ENCODE measurements at regions not wholly inside any gene's neighbourhood (a gene's known extent, or its start where the extent isn't known, plus 50 kb on each side); places are given as distances from the start of the nearest gene placed in this dataset.

DNA sequence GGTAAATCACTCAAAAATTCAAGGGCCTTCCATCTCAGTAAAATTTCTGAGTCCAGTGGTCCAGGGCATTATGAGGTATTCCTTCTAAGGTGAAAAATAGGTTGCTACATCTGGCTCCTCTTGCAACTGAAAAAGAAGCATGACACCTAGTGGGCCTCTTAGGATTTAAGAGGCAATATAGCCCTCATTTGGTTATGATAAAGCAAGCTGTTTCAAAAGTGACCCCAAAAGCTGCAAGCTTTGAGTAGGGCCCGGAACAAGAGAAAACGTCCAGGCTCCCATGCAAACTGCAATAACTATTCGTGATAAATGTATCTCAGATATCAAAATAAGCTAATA is 1910.2 kb upstream of the PRR20A start:
- no peaks in the 10 kb centered on the region for H3K4me1 ChIP-seq (ENCODE audit: control insufficient read depth in 3 of 3, insufficient read depth in 3 of 3, low read length in 3 of 3)
- no peak overlapping the region for H3K9ac ChIP-seq (ENCODE audit: low read depth in 1 of 3, low read length in 3 of 3)
- H3K27ac ChIP-seq (ENCODE audit: low read depth, low read length): no peak overlapping the region
- H3K36me3 ChIP-seq (ENCODE audit: control insufficient read depth in 3 of 3, insufficient read depth in 3 of 3, low read length in 3 of 3): no peaks in the 10 kb centered on the region
- no peaks in the 10 kb centered on the region for H3K9me3 ChIP-seq (ENCODE audit: control insufficient read depth in 3 of 3, low read length in 3 of 3)
- no peak overlapping the region for H3K4me3 ChIP-seq (ENCODE audit: low read length in 3 of 3)
- no peaks in the 10 kb centered on the region for H3K27me3 ChIP-seq (ENCODE audit: control insufficient read depth in 3 of 3, insufficient read depth in 3 of 3, low read length in 3 of 3)

DNA sequence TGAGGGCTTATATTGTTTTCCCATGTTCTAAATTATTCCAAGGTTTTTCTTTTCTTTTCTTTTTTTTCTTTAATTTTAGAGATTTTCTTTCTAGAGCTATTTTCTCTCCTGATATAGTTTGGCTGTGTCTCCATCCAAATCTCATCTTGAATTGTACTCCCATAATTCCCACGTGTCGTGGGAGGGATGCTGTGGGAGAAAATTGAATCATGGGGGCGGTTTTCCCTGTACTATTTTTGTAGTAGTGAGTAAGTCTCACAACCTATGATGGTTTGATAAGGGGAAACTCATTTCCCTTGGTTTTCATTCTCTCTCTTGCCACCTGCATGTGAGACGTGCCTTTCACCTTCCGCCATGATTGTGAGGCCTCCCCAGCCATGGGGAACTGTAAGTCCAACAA is 1906.4 kb upstream of the PRR20A start:
- H3K9ac ChIP-seq (ENCODE audit: low read depth in 1 of 3, low read length in 3 of 3): no peak overlapping the region
- no peaks in the 10 kb centered on the region for H3K9me3 ChIP-seq (ENCODE audit: control insufficient read depth in 3 of 3, low read length in 3 of 3)
- no peak overlapping the region for H3K4me3 ChIP-seq (ENCODE audit: low read length in 3 of 3)
- H3K27ac ChIP-seq (ENCODE audit: low read depth, low read length): no peak overlapping the region
- no peaks in the 10 kb centered on the region for H3K27me3 ChIP-seq (ENCODE audit: control insufficient read depth in 3 of 3, insufficient read depth in 3 of 3, low read length in 3 of 3)
- H3K4me1 ChIP-seq (ENCODE audit: control insufficient read depth in 3 of 3, insufficient read depth in 3 of 3, low read length in 3 of 3): no peaks in the 10 kb centered on the region
- no peaks in the 10 kb centered on the region for H3K36me3 ChIP-seq (ENCODE audit: control insufficient read depth in 3 of 3, insufficient read depth in 3 of 3, low read length in 3 of 3)

DNA sequence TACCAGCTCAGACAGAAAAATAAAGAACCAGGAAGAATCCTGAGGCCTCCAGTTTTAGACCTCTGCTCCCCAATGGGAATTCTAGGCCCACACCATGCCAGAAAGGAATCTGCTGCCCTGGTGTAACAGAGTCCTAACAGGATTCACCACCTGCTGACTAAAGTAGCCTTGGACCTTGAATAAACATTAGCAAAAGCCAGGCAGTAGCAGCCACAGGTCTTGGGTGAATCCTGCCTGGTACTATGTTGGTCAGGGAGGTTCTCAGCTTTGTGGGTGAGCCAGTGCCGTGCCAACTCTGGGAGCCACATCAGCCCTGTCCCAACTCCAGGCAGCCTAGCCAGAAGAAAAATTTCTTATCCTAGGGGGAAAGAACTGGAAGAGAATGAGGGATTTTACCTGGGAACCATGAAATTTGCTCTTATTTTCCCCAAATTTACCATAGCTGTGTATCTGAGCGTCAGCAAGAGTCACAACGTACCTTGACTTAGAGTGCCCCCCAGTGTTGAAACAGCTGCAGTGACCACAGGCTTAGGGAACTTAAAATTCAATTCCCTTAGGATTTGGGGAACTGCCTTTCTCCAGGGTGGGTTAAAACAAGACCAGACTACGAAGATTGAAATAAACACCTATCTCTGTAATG is 1895.6 kb upstream of the PRR20A start:
- Histone ChIP-seq H3K36me3 (ENCODE audit: control insufficient read depth in 3 of 3, insufficient read depth in 3 of 3, low read length in 3 of 3) (no peaks in the 10 kb centered on the region), H3K27me3 (ENCODE audit: control insufficient read depth in 3 of 3, insufficient read depth in 3 of 3, low read length in 3 of 3) (no peaks in the 10 kb centered on the region), H3K27ac (ENCODE audit: low read depth, low read length) (no peak overlapping the region), H3K9me3 (ENCODE audit: control insufficient read depth in 3 of 3, low read length in 3 of 3) (peaks cover 0 to 3% (median 0%) of the 10 kb centered on the region in 3 donors), H3K9ac (ENCODE audit: low read depth in 1 of 3, low read length in 3 of 3) (no peak overlapping the region), H3K4me3 (ENCODE audit: low read length in 3 of 3) (no peak overlapping the region), H3K4me1 (ENCODE audit: control insufficient read depth in 3 of 3, insufficient read depth in 3 of 3, low read length in 3 of 3) (no peaks in the 10 kb centered on the region)

DNA sequence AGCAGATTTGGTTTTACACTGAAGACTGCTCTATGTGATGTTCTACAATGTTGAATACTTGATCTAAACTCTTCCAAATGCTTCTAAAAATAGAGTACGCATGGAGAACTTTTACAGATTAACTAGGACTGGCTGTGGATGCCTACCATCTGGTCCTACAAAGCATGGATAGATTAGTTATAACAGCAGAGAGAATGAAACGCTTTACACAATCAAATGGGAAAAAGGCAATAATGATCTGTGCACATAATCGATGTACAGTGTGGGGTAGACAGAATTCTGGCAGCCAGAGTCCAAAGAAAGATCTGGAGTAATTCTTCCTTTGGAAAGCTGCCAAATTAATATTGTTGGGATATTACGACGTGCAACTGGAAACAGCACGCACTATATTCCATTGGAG is 1885.5 kb upstream of the PRR20A start:
- Histone ChIP-seq H3K27me3 (ENCODE audit: control insufficient read depth in 3 of 3, insufficient read depth in 3 of 3, low read length in 3 of 3) (no peaks in the 10 kb centered on the region), H3K4me1 (ENCODE audit: control insufficient read depth in 3 of 3, insufficient read depth in 3 of 3, low read length in 3 of 3) (no peaks in the 10 kb centered on the region), H3K4me3 (ENCODE audit: low read length in 3 of 3) (no peak overlapping the region), H3K9ac (ENCODE audit: low read depth in 1 of 3, low read length in 3 of 3) (no peak overlapping the region), H3K27ac (ENCODE audit: low read depth, low read length) (no peak overlapping the region), H3K36me3 (ENCODE audit: control insufficient read depth in 3 of 3, insufficient read depth in 3 of 3, low read length in 3 of 3) (no peaks in the 10 kb centered on the region), H3K9me3 (ENCODE audit: control insufficient read depth in 3 of 3, low read length in 3 of 3) (no peaks in the 10 kb centered on the region)

DNA sequence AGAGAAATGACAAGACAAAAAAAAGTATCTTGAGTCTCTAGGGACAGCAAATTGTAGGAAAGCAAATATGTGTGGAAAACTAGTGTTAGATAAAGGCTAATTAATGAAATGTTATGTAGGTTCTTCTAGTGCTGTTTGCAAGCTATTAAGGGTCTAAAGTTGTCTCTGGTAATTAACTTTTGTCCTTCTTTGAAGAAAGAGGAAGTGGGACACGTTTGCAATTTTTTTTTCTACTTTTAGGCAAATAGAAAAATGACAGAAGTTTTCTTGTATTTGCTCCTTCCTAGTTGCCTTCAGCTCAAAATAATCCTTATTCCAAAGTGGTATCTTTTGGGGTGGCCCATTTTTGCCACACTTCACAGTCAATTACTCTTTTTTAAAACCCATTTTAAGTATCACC is 1877.7 kb upstream of the PRR20A start:
- Histone ChIP-seq H3K27me3 (ENCODE audit: control insufficient read depth in 3 of 3, insufficient read depth in 3 of 3, low read length in 3 of 3) (no peaks in the 10 kb centered on the region), H3K36me3 (ENCODE audit: control insufficient read depth in 3 of 3, insufficient read depth in 3 of 3, low read length in 3 of 3) (no peaks in the 10 kb centered on the region), H3K9me3 (ENCODE audit: control insufficient read depth in 3 of 3, low read length in 3 of 3) (no peaks in the 10 kb centered on the region), H3K9ac (ENCODE audit: low read depth in 1 of 3, low read length in 3 of 3) (no peak overlapping the region), H3K4me3 (ENCODE audit: low read length in 3 of 3) (no peak overlapping the region), H3K4me1 (ENCODE audit: control insufficient read depth in 3 of 3, insufficient read depth in 3 of 3, low read length in 3 of 3) (no peaks in the 10 kb centered on the region), H3K27ac (ENCODE audit: low read depth, low read length) (no peak overlapping the region)

DNA sequence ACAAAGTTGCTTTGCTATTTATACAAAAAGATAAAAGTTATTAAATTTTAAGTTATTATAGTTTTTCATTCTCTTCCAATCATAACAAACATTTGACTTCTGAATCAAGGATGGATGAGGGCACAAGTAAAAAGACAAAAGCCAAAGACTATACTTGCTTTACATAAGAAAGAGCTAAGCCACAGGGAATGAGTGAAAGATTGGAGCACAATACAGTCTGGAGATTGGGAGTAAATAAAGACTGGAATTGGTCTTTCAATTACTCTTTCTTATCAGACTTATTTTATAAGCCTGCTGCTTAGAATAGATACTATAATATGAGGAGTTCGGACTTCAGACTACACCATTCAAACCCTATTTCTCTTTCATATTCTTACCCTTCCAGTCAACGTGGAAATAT is 1874.1 kb upstream of the PRR20A start:
- H3K27ac ChIP-seq (ENCODE audit: low read depth, low read length): no peak overlapping the region
- no peaks in the 10 kb centered on the region for H3K27me3 ChIP-seq (ENCODE audit: control insufficient read depth in 3 of 3, insufficient read depth in 3 of 3, low read length in 3 of 3)
- H3K9me3 ChIP-seq (ENCODE audit: control insufficient read depth in 3 of 3, low read length in 3 of 3): no peaks in the 10 kb centered on the region
- no peaks in the 10 kb centered on the region for H3K4me1 ChIP-seq (ENCODE audit: control insufficient read depth in 3 of 3, insufficient read depth in 3 of 3, low read length in 3 of 3)
- H3K36me3 ChIP-seq (ENCODE audit: control insufficient read depth in 3 of 3, insufficient read depth in 3 of 3, low read length in 3 of 3): no peaks in the 10 kb centered on the region
- H3K9ac ChIP-seq (ENCODE audit: low read depth in 1 of 3, low read length in 3 of 3): no peak overlapping the region
- no peak overlapping the region for H3K4me3 ChIP-seq (ENCODE audit: low read length in 3 of 3)

DNA sequence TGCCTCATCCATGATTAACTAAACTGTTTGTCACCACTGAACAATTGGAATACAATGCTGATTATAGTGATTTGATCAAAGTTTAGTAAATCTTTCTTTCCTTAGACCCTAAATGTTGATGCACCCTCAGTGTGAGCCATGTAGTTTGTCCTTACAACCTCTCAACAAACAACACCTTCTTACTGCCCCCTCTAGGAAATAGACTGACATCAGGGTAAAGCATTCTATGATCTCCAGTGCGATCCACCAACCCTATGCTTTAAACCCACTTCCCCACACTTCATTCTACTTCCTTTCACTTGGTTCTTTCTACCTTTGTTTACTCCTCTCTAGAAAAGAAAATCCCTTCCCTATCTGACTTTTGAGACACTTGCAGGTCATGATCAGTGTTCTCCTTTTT is 1842.5 kb upstream of the PRR20A start:
- Histone ChIP-seq H3K36me3 (ENCODE audit: control insufficient read depth in 3 of 3, insufficient read depth in 3 of 3, low read length in 3 of 3) (no peaks in the 10 kb centered on the region), H3K27ac (ENCODE audit: low read depth, low read length) (no peak overlapping the region), H3K4me3 (ENCODE audit: low read length in 3 of 3) (no peak overlapping the region), H3K27me3 (ENCODE audit: control insufficient read depth in 3 of 3, insufficient read depth in 3 of 3, low read length in 3 of 3) (no peaks in the 10 kb centered on the region), H3K4me1 (ENCODE audit: control insufficient read depth in 3 of 3, insufficient read depth in 3 of 3, low read length in 3 of 3) (no peaks in the 10 kb centered on the region), H3K9ac (ENCODE audit: low read depth in 1 of 3, low read length in 3 of 3) (no peak overlapping the region), H3K9me3 (ENCODE audit: control insufficient read depth in 3 of 3, low read length in 3 of 3) (peaks cover 0 to 2% (median 0%) of the 10 kb centered on the region in 3 donors)

DNA sequence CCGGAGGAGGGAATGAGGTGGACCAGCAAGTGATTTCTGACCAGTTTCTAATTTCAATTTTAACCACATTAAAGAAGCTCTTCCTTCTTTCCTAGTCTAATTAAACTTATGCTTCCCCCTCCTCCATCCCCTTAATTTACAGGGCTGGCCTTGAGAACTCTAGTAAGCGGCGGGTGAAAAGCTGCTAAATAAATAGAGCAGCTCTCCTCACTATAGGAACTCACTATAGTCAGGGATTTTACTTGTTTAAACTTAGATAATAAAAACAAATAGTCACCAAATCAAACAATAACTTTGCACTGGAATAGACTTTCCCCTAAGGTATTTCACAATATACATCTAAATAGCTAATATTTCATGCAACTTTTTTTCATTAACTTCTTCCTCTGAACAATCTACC is 1838.2 kb upstream of the PRR20A start:
- no peaks in the 10 kb centered on the region for H3K27me3 ChIP-seq (ENCODE audit: control insufficient read depth in 3 of 3, insufficient read depth in 3 of 3, low read length in 3 of 3)
- no peaks in the 10 kb centered on the region for H3K36me3 ChIP-seq (ENCODE audit: control insufficient read depth in 3 of 3, insufficient read depth in 3 of 3, low read length in 3 of 3)
- no peak overlapping the region for H3K9ac ChIP-seq (ENCODE audit: low read depth in 1 of 3, low read length in 3 of 3)
- H3K4me3 ChIP-seq (ENCODE audit: low read length in 3 of 3): no peak overlapping the region
- no peak overlapping the region for H3K27ac ChIP-seq (ENCODE audit: low read depth, low read length)
- H3K9me3 ChIP-seq (ENCODE audit: control insufficient read depth in 3 of 3, low read length in 3 of 3): no peaks in the 10 kb centered on the region
- no peaks in the 10 kb centered on the region for H3K4me1 ChIP-seq (ENCODE audit: control insufficient read depth in 3 of 3, insufficient read depth in 3 of 3, low read length in 3 of 3)

DNA sequence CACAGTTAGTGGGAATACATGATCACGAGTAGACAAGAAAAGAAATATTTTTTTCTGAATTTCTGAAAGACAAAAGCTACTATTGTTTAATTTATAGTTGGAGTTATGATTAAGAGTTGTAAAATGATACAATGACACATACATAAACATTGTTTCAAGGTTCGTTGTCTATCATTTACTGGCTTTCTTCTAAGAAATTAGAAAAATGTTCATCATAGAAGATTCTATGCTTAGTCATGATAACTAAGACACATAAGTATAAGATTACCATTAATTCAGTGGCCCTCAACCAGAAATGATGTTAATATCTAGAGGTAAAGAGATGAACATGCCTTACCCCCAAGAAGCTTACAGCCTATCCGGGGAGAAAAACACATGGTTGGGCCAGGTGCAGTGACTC is 1832.8 kb upstream of the PRR20A start:
- H3K27ac ChIP-seq (ENCODE audit: low read depth, low read length): no peak overlapping the region
- H3K9ac ChIP-seq (ENCODE audit: low read depth in 1 of 3, low read length in 3 of 3): no peak overlapping the region
- no peaks in the 10 kb centered on the region for H3K36me3 ChIP-seq (ENCODE audit: control insufficient read depth in 3 of 3, insufficient read depth in 3 of 3, low read length in 3 of 3)

DNA sequence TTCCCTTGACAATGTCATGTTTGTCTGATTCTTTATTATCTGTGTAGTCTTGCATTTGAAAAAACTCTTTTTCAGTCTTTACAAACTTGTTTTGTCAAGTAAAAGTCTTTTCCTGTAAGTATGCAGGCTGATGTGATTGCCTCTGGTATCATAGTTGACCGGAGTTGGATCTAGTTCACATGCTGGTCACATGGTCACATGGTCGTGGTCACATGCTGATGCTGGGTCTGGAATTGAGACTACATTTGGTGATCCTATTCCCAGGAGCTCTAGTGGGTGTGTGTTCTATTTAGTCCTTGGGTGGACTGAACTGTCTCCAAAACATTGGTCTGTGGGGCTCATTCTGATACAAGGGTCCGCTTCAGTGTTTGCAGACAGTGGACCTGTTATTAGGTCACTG is 1798.8 kb upstream of the PRR20A start:
- no peak overlapping the region for H3K9ac ChIP-seq (ENCODE audit: low read depth in 1 of 3, low read length in 3 of 3)

More for the DNA sequence above, 1832.8 kb upstream of the PRR20A start:
- Histone ChIP-seq H3K9me3 (ENCODE audit: control insufficient read depth in 3 of 3, low read length in 3 of 3) (no peaks in the 10 kb centered on the region), H3K4me3 (ENCODE audit: low read length in 3 of 3) (no peak overlapping the region), H3K27me3 (ENCODE audit: control insufficient read depth in 3 of 3, insufficient read depth in 3 of 3, low read length in 3 of 3) (no peaks in the 10 kb centered on the region), H3K4me1 (ENCODE audit: control insufficient read depth in 3 of 3, insufficient read depth in 3 of 3, low read length in 3 of 3) (no peaks in the 10 kb centered on the region)

DNA sequence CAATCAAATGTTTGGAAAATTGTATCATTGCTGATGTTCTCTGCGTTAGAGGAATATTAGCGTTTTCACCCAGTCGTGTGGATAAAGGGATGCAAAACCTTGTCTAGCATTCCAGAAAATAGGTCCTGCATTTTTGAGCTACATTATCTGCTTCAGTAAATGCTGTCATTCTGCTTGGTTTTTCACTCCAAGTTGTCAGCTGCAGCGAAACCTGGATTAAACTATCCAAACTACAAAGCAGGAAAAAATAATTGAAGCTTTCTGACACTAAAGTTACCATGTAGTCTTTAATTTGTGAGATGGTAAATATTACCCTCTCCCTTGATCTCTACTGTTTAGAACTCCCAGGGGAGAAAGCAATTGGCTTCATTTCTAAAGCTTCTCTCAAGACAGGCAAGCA is 1795.5 kb upstream of the PRR20A start:
- no peak overlapping the region for H3K4me3 ChIP-seq (ENCODE audit: low read length in 3 of 3)
- H3K9ac ChIP-seq (ENCODE audit: low read depth in 1 of 3, low read length in 3 of 3): no peak overlapping the region
- H3K36me3 ChIP-seq (ENCODE audit: control insufficient read depth in 3 of 3, insufficient read depth in 3 of 3, low read length in 3 of 3): no peaks in the 10 kb centered on the region
- H3K27me3 ChIP-seq (ENCODE audit: control insufficient read depth in 3 of 3, insufficient read depth in 3 of 3, low read length in 3 of 3): no peaks in the 10 kb centered on the region
- H3K9me3 ChIP-seq (ENCODE audit: control insufficient read depth in 3 of 3, low read length in 3 of 3): no peaks in the 10 kb centered on the region
- H3K27ac ChIP-seq (ENCODE audit: low read depth, low read length): no peak overlapping the region
- no peaks in the 10 kb centered on the region for H3K4me1 ChIP-seq (ENCODE audit: control insufficient read depth in 3 of 3, insufficient read depth in 3 of 3, low read length in 3 of 3)

More for the DNA sequence above, 1798.8 kb upstream of the PRR20A start:
- Histone ChIP-seq H3K36me3 (ENCODE audit: control insufficient read depth in 3 of 3, insufficient read depth in 3 of 3, low read length in 3 of 3) (no peaks in the 10 kb centered on the region), H3K27ac (ENCODE audit: low read depth, low read length) (no peak overlapping the region), H3K4me1 (ENCODE audit: control insufficient read depth in 3 of 3, insufficient read depth in 3 of 3, low read length in 3 of 3) (no peaks in the 10 kb centered on the region), H3K4me3 (ENCODE audit: low read length in 3 of 3) (no peak overlapping the region), H3K9me3 (ENCODE audit: control insufficient read depth in 3 of 3, low read length in 3 of 3) (no peaks in the 10 kb centered on the region), H3K27me3 (ENCODE audit: control insufficient read depth in 3 of 3, insufficient read depth in 3 of 3, low read length in 3 of 3) (no peaks in the 10 kb centered on the region)

Data from skeletal muscle tissue (tissue), 3 donors.